Transverse colon (tissue), 4 donors: ENCODE measurements at regions not wholly inside any gene's neighbourhood (a gene's known extent, or its start where the extent isn't known, plus 50 kb on each side); places are given as distances from the start of the nearest gene placed in this dataset.

ENCODE experiments used
- DNase-seq: peaks from one replicate; pipeline ENCODE4 v3.0.0-alpha.2; 2019
- H3K27ac ChIP-seq, 4 donors: fragments of 200-600 bp; sonication (generic); 2 replicates each; pipeline ENCODE4 v1.5.1; 2016 to 2018; ENCODE audit warnings: inconsistent platforms in 4 of 4
- H3K27me3 ChIP-seq: fragments of 200-600 bp; sonication (generic); 2 replicates; pipeline ENCODE4 v1.5.1; 2017; ENCODE audit warnings: inconsistent platforms
- H3K36me3 ChIP-seq, 4 donors: fragments of 200-600 bp; sonication (generic); 2 replicates each; pipeline ENCODE4 v1.5.1; 2017 to 2019; ENCODE audit warnings: inconsistent platforms in 4 of 4
- H3K4me1 ChIP-seq, 4 donors: fragments of 200-600 bp; sonication (generic); 2 replicates each; pipeline ENCODE4 v1.5.1; 2017 to 2020; ENCODE audit warnings: inconsistent platforms in 4 of 4
- H3K4me3 ChIP-seq, 4 donors: fragments of 200-600 bp; sonication (generic); 1 replicate in 1 of 4; 2 replicates in 3 of 4; pipeline versions ENCODE4 v1.5.1 to v1.6.1; 2017 to 2019; ENCODE audit warnings: inconsistent platforms in 4 of 4
- H3K9me3 ChIP-seq, 2 donors: fragments of 200-600 bp; sonication (generic); 2 replicates each; pipeline ENCODE4 v1.5.1; 2017 to 2019; ENCODE audit warnings: inconsistent platforms in 2 of 2
- EP300 ChIP-seq: sonication (generic); formaldehyde crosslinking; IDR thresholded peaks from one replicate; pipeline ENCODE4 v1.6.1; 2017; ENCODE audit warnings: antibody characterized with exemption, low read depth
- POLR2A ChIP-seq: fragments of 450-650 bp; IDR thresholded peaks from one replicate; pipeline ENCODE4 v1.6.1; 2016; ENCODE audit warnings: antibody characterized with exemption, mild to moderate bottlenecking, moderate library complexity
- POLR2AphosphoS5 ChIP-seq, 3 donors: sonication (generic); formaldehyde crosslinking; IDR thresholded peaks; one replicate each; pipeline ENCODE4 v1.6.1; 2016; ENCODE audit warnings: antibody characterized with exemption in 3 of 3
- WGBS, 2 donors: methylation state at CpG; one replicate each; pipeline ENCODE4 v1.1.5; 2018; ENCODE audit warnings: low coverage in 1 of 2; 5-methylcytosine and 5-hydroxymethylcytosine counted together
- in situ Hi-C, 4 donors: fragments of 200-750 bp; cut with MboI; loops; one replicate each; pipeline versions ENCODE4 v1.15.0 to v1.15.1; 2017; ENCODE audit warnings: low sequenced_read_pairs in 3 of 4, low pct_ligation_motif_present in 1 of 4, low pct_unique_long_range_greater_than_20kb in 1 of 4
- intact Hi-C: fragments of 100-400 bp; cut with DNase I; formaldehyde crosslinking; loops from one replicate; pipeline ENCODE4 v1.15.1; 2023; ENCODE audit warnings: low total_unique reads
- TF ChIP-seq, protein P1 (sequence below), 5 experiments: fragments of 200-600 bp in 3 of 5; fragments of 450-650 bp in 2 of 5; sonication (generic) in 3 of 5; IDR thresholded peaks; 1 replicate in 2 of 5; 2 replicates in 3 of 5; pipeline ENCODE4 v1.5.1; 2016 to 2017; ENCODE audit warnings: antibody characterized with exemption in 5 of 5, inconsistent platforms in 3 of 5, mild to moderate bottlenecking in 2 of 5, moderate library complexity in 1 of 5

DNA sequence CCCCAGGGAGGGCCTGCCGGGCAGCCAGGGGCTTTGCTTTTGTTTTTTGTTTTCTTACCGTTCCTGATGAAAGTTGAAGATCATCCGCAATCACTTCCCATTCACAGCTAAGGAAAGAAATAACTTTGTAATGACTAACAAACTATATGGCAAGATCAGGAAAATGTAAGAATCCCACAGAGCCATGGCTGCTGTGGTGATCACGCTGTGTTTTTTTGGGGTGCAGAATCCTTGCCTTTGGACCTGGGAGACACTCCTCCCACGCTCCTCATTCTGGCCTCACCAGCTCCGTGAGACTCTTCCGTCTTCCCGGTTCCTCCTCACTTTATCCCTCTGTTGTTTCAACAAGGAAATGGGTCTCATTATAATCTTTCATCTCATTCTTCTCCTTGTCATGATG is 443.0 kb upstream of the MGMT start:
- Histone ChIP-seq H3K36me3 (no peaks in the 10 kb centered on the region), H3K4me1 (no peaks in the 10 kb centered on the region), H3K4me3 (no peak overlapping the region), H3K27me3 (peaks cover 23% of the 10 kb centered on the region), H3K27ac (no peak overlapping the region), H3K9me3 (no peaks in the 10 kb centered on the region)
- in situ Hi-C loops = no loop called here
- 75 to 81% methylated on average over 7 to 8 of the region's 8 CpGs for WGBS, 2 donors
- intact Hi-C loops = no loop called here
- no peak for DNase-seq
- TF ChIP-seq POLR2AphosphoS5 (IDR thresholded peaks at IDR 0.05) = no peak
- no peak for TF ChIP-seq POLR2A
- TF ChIP-seq EP300 = no peak
- TF ChIP-seq, protein P1, sequence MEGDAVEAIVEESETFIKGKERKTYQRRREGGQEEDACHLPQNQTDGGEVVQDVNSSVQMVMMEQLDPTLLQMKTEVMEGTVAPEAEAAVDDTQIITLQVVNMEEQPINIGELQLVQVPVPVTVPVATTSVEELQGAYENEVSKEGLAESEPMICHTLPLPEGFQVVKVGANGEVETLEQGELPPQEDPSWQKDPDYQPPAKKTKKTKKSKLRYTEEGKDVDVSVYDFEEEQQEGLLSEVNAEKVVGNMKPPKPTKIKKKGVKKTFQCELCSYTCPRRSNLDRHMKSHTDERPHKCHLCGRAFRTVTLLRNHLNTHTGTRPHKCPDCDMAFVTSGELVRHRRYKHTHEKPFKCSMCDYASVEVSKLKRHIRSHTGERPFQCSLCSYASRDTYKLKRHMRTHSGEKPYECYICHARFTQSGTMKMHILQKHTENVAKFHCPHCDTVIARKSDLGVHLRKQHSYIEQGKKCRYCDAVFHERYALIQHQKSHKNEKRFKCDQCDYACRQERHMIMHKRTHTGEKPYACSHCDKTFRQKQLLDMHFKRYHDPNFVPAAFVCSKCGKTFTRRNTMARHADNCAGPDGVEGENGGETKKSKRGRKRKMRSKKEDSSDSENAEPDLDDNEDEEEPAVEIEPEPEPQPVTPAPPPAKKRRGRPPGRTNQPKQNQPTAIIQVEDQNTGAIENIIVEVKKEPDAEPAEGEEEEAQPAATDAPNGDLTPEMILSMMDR (IDR thresholded peaks at IDR 0.05) = no peak

DNA sequence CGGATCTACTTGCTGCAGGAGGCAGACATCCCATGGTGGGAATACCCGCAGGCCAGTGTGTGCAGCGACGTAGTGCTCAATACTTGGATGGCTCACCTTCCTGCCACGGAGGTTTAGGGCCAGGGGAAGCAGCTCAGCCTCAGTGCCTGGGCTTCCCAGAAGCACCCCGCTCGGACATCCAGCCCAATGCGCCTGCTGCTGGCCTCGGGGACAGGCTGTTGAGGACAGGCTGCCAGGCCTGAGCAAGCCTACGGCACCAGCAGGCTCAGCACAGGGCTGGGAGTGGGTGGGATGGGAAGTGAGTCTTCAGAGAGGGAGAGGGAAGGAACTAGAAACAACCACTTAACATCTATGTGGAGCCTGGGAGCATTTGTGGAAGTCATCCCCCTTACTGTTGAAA is 441.3 kb upstream of the MGMT start:
- DNase-seq = no peak
- intact Hi-C loops (no loop called here), in situ Hi-C loops (loop anchor here in 1 of 4 donors (25.0 kb wide), 2 partner anchors 962 to 1087 kb away; partner anchors contain the start of gene C10orf143)
- H3K4me3 ChIP-seq = no peak overlapping the region
- TF ChIP-seq, protein P1 (IDR thresholded peaks at IDR 0.05) = no peak
- TF ChIP-seq POLR2A = no peak
- TF ChIP-seq POLR2AphosphoS5 (IDR thresholded peaks at IDR 0.05) = no peak
- TF ChIP-seq EP300 = no peak
- no peaks in the 10 kb centered on the region for H3K4me1 ChIP-seq
- no peaks in the 10 kb centered on the region for H3K36me3 ChIP-seq
- H3K27ac ChIP-seq = no peak overlapping the region
- WGBS, 2 donors = 93% methylated on average over 6 of the region's 10 CpGs; no CpG with 5 or more reads in 1 of the 2 donors
- no peaks in the 10 kb centered on the region for H3K9me3 ChIP-seq
- peaks cover 39% of the 10 kb centered on the region for H3K27me3 ChIP-seq

DNA sequence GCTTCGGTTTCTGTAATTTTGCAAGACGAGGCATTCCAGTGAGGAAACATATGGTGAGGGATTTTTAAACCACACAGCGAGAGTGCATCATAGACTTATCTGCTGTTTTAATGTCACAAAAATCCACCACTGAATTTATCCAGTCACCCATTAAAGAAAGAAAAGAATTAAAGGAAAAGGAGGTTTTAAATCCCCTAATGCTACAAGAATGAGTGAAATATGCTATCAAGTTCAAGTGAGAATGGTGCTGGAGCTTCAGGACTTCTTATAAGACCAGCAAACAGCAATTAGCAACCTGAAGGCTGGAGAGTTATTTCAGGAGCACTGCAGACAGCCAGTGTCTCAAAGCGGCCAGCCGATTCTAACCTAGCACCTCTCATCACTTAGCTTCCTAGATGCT is 439.1 kb upstream of the MGMT start:
- Histone ChIP-seq H3K4me3 (no peak overlapping the region), H3K27me3 (peaks cover 61% of the 10 kb centered on the region), H3K27ac (no peak overlapping the region), H3K9me3 (no peaks in the 10 kb centered on the region), H3K4me1 (peaks cover 0 to 6% (median 0%) of the 10 kb centered on the region in 4 donors), H3K36me3 (no peaks in the 10 kb centered on the region)
- intact Hi-C loops = no loop called here
- WGBS, 2 donors = 68 to 74% methylated on average over 5 of the region's 5 CpGs
- TF ChIP-seq POLR2AphosphoS5 (IDR thresholded peaks at IDR 0.05) = no peak
- TF ChIP-seq POLR2A = no peak
- no peak for TF ChIP-seq EP300
- TF ChIP-seq, protein P1 (IDR thresholded peaks at IDR 0.05) = no peak
- DNase-seq = no peak
- in situ Hi-C loops = loop anchor here in 1 of 4 donors (25.0 kb wide), 2 partner anchors 959 to 1084 kb away; partner anchors contain the start of gene C10orf143

DNA sequence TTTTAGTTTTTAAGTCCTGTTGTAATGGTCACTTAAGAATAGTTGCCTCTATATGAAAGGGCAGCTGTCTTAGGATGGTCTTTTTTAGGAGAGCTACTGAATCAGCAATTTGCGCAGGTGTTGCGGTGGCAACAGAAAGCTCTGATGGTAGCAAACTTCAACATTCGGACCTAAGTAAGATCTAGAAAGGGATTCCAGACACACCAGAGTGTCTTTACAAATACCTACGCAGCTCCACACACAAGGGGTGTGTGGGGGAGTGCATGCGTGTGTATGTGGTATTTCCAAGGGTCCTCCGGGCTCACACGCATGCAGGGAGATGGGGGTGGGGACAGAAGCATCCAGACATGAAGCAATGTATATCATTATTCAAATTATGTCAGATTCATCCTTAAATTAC is 438.6 kb upstream of the MGMT start:
- Histone ChIP-seq H3K4me3 (no peak overlapping the region), H3K27me3 (peaks cover 66% of the 10 kb centered on the region), H3K9me3 (no peaks in the 10 kb centered on the region), H3K27ac (no peak overlapping the region), H3K4me1 (peaks cover 0 to 6% (median 0%) of the 10 kb centered on the region in 4 donors), H3K36me3 (no peaks in the 10 kb centered on the region)
- TF ChIP-seq POLR2AphosphoS5 (IDR thresholded peaks at IDR 0.05) (no peak), POLR2A (no peak), EP300 (no peak)
- TF ChIP-seq, protein P1 (IDR thresholded peaks at IDR 0.05) = no peak
- in situ Hi-C loops = loop anchor here in 1 of 4 donors (25.0 kb wide), 2 partner anchors 959 to 1084 kb away; partner anchors contain the start of gene C10orf143
- WGBS, 2 donors = 81 to 83% methylated on average over 5 to 7 of the region's 7 CpGs
- intact Hi-C loops = no loop called here
- no peak for DNase-seq
